Fibroblast of skin of left biceps (primary cell): ENCODE measurements at regions not wholly inside any gene's neighbourhood (a gene's known extent, or its start where the extent isn't known, plus 50 kb on each side); places are given as distances from the start of the nearest gene placed in this dataset.
A peak's percentile ranks its signal among the peaks of the same experiment; 100 is the strongest.
"Not testable (repeated sequence)": the region's sequence is repeated elsewhere in the genome, so short reads cannot be mapped to it uniquely, and the experiment has no call there.

Experiments
- DNase-seq, 2 experiments: peaks; one replicate each; pipeline ENCODE4 v3.0.0-alpha.2; 2013; ENCODE audit warnings: low read depth in 2 of 2

- not testable (repeated sequence) for DNase-seq
Observed at GRCh38 chr20:29031262-29031982, 2226.0 kb upstream of the DEFB115 start.

- DNase-seq: not testable (repeated sequence)
Observed at GRCh38 chr20:29044239-29044638, 2213.2 kb upstream of the DEFB115 start.

- not testable (repeated sequence) for DNase-seq
Observed at GRCh38 chr20:29050008-29050606, 2207.4 kb upstream of the DEFB115 start.

GRCh38 chr20:29057866-29058484 is 2199.5 kb upstream of the DEFB115 start:
- not testable (repeated sequence) for DNase-seq

- not testable (repeated sequence) for DNase-seq
Observed at GRCh38 chr20:29062451-29062850, 2195.0 kb upstream of the DEFB115 start.

GRCh38 chr20:29066341-29066740 is 2191.1 kb upstream of the DEFB115 start:
- not testable (repeated sequence) for DNase-seq

- DNase-seq: not testable (repeated sequence)
Observed at GRCh38 chr20:29073640-29074039, 2183.8 kb upstream of the DEFB115 start.

GRCh38 chr20:29079769-29080690 is 2177.4 kb upstream of the DEFB115 start:
- DNase-seq: peak; percentile 18 to 26

- DNase-seq: not testable (repeated sequence)
Observed at GRCh38 chr20:29081712-29082111, 2175.8 kb upstream of the DEFB115 start.

GRCh38 chr20:29085625-29086024 is 2171.8 kb upstream of the DEFB115 start:
- no peak for DNase-seq

- not testable (repeated sequence) for DNase-seq
Observed at GRCh38 chr20:29086145-29086718, 2171.2 kb upstream of the DEFB115 start.

- no peak for DNase-seq
Observed at GRCh38 chr20:29086938-29087337, 2170.5 kb upstream of the DEFB115 start.

GRCh38 chr20:29087887-29088286 is 2169.6 kb upstream of the DEFB115 start:
- not testable (repeated sequence) for DNase-seq

- DNase-seq: not testable (repeated sequence)
Observed at GRCh38 chr20:29088472-29088871, 2169.0 kb upstream of the DEFB115 start.

GRCh38 chr20:29089409-29089808 is 2168.1 kb upstream of the DEFB115 start:
- DNase-seq: not testable (repeated sequence)

GRCh38 chr20:29093958-29094357 is 2163.5 kb upstream of the DEFB115 start:
- DNase-seq: not testable (repeated sequence)

GRCh38 chr20:29096695-29097094 is 2160.8 kb upstream of the DEFB115 start:
- DNase-seq: not testable (repeated sequence)

GRCh38 chr20:29107884-29108283 is 2149.6 kb upstream of the DEFB115 start:
- DNase-seq: not testable (repeated sequence)

- DNase-seq: not testable (repeated sequence)
Observed at GRCh38 chr20:29109386-29109785, 2148.1 kb upstream of the DEFB115 start.

GRCh38 chr20:29115097-29115496 is 2142.4 kb upstream of the DEFB115 start:
- not testable (repeated sequence) for DNase-seq

GRCh38 chr20:29119141-29119540 is 2138.3 kb upstream of the DEFB115 start:
- DNase-seq: no peak
